ENCODE measurements at regions not wholly inside any gene's neighbourhood (a gene's known extent, or its start where the extent isn't known, plus 50 kb on each side); places are given as distances from the start of the nearest gene placed in this dataset.

DNA sequence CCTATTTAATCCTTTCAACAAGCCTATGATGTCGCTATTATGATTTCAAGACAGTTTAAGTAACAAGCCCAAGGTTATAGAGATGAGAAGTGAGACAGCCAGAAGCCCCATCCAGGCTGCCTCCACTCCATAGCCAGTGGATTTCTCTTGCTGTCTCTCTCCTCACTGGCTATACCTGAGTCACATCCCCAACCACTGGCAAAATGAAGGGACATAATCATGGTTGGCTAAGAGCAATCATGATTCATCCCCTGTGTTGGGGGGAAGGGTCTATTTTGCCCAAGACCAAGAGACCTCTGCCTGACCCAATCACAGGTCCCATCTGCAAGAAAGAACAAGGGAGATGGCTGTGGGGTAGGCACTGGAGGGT is 334.9 kb upstream of the GATB start:
- peaks cover 8% of the 10 kb centered on the region for H3K4me1 Mint-ChIP-seq
- H3K36me3 Mint-ChIP-seq, result no peaks in the 10 kb centered on the region
- Histone ChIP-seq H2AFZ (ENCODE audit: insufficient read depth, low read depth, low read length, poor library complexity, severe bottlenecking) (no peak overlapping the region), H3K4me3 (replicated peaks in 1 of 3; ENCODE audit: low read depth in 2 of 3, low read length in 3 of 3) (no peak overlapping the region), H4K20me1 (ENCODE audit: insufficient read depth, low read length) (no peaks in the 10 kb centered on the region), H3K9ac (ENCODE audit: insufficient read depth, low read length, poor library complexity, severe bottlenecking) (no peak overlapping the region), H3K4me1 (ENCODE audit: control insufficient read depth in 1 of 2, insufficient read depth in 2 of 2, low read length in 2 of 2) (peaks cover 0 to 5% of the 10 kb centered on the region in 2 donors), H3K4me2 (replicated peaks; ENCODE audit: extremely low read depth, low read length, poor library complexity, severe bottlenecking) (no peak overlapping the region), H3K27me3 (ENCODE audit: control insufficient read depth in 2 of 2, insufficient read depth in 2 of 2, low read length in 2 of 2) (no peaks in the 10 kb centered on the region), H3K79me2 (ENCODE audit: insufficient read depth, low read length) (no peaks in the 10 kb centered on the region), H3K27ac (ENCODE audit: low read depth in 1 of 2, low read length in 2 of 2) (no peak overlapping the region), H3K36me3 (replicated peaks in 1 of 2; ENCODE audit: control insufficient read depth in 1 of 2, insufficient read depth in 2 of 2, low read length in 2 of 2) (no peaks in the 10 kb centered on the region), H3K9me3 (replicated peaks in 1 of 2; ENCODE audit: control insufficient read depth in 1 of 2, insufficient read depth in 1 of 2, low read length in 2 of 2) (peaks cover 0 to 5% of the 10 kb centered on the region in 2 donors)
- peaks cover 4 to 9% (median 6%) of the 10 kb centered on the region in 7 donors for H3K9me3 Mint-ChIP-seq
- TF ChIP-seq, protein P1, sequence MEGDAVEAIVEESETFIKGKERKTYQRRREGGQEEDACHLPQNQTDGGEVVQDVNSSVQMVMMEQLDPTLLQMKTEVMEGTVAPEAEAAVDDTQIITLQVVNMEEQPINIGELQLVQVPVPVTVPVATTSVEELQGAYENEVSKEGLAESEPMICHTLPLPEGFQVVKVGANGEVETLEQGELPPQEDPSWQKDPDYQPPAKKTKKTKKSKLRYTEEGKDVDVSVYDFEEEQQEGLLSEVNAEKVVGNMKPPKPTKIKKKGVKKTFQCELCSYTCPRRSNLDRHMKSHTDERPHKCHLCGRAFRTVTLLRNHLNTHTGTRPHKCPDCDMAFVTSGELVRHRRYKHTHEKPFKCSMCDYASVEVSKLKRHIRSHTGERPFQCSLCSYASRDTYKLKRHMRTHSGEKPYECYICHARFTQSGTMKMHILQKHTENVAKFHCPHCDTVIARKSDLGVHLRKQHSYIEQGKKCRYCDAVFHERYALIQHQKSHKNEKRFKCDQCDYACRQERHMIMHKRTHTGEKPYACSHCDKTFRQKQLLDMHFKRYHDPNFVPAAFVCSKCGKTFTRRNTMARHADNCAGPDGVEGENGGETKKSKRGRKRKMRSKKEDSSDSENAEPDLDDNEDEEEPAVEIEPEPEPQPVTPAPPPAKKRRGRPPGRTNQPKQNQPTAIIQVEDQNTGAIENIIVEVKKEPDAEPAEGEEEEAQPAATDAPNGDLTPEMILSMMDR (IDR thresholded peaks at IDR 0.05), result no peak
- intact Hi-C loops (cut with micrococcal nuclease), result no loop called here
- WGBS (ENCODE audit: insufficient coverage), result no CpG with 5 or more reads among the region's 1 CpG
- peaks cover 0 to 2% (median 1%) of the 10 kb centered on the region in 3 donors for H3K27me3 Mint-ChIP-seq (ENCODE audit: low read depth in 3 of 3)
- no peak for DNase-seq
- H3K4me3 Mint-ChIP-seq, result no peak overlapping the region
- H3K27ac Mint-ChIP-seq, result no peak overlapping the region

- Histone ChIP-seq H3K27me3 (ENCODE audit: control insufficient read depth in 2 of 2, insufficient read depth in 2 of 2, low read length in 2 of 2) (no peaks in the 10 kb centered on the region), H3K36me3 (replicated peaks in 1 of 2; ENCODE audit: control insufficient read depth in 1 of 2, insufficient read depth in 2 of 2, low read length in 2 of 2) (no peaks in the 10 kb centered on the region), H4K20me1 (ENCODE audit: insufficient read depth, low read length) (no peaks in the 10 kb centered on the region), H3K4me3 (replicated peaks in 1 of 3; ENCODE audit: low read depth in 2 of 3, low read length in 3 of 3) (no peak overlapping the region), H3K79me2 (ENCODE audit: insufficient read depth, low read length) (no peaks in the 10 kb centered on the region), H3K27ac (ENCODE audit: low read depth in 1 of 2, low read length in 2 of 2) (no peak overlapping the region), H3K9me3 (replicated peaks in 1 of 2; ENCODE audit: control insufficient read depth in 1 of 2, insufficient read depth in 1 of 2, low read length in 2 of 2) (peaks cover 0 to 5% of the 10 kb centered on the region in 2 donors), H3K4me2 (replicated peaks; ENCODE audit: extremely low read depth, low read length, poor library complexity, severe bottlenecking) (no peak overlapping the region), H3K4me1 (ENCODE audit: control insufficient read depth in 1 of 2, insufficient read depth in 2 of 2, low read length in 2 of 2) (peaks cover 0 to under 1% of the 10 kb centered on the region in 2 donors), H3K9ac (ENCODE audit: insufficient read depth, low read length, poor library complexity, severe bottlenecking) (no peak overlapping the region), H2AFZ (ENCODE audit: insufficient read depth, low read depth, low read length, poor library complexity, severe bottlenecking) (no peak overlapping the region)
- no peak overlapping the region for H3K27ac Mint-ChIP-seq
- no peak for DNase-seq
- H3K27me3 Mint-ChIP-seq (ENCODE audit: low read depth in 3 of 3), result peaks cover 0 to 1% (median 0%) of the 10 kb centered on the region in 3 donors
- intact Hi-C loops (cut with micrococcal nuclease), result no loop called here
- TF ChIP-seq, protein P1 (IDR thresholded peaks at IDR 0.05), result no peak
- WGBS (ENCODE audit: insufficient coverage), result 88% methylated on average over 5 of the region's 8 CpGs
- peaks cover 2% of the 10 kb centered on the region for H3K4me1 Mint-ChIP-seq
- no peaks in the 10 kb centered on the region for H3K36me3 Mint-ChIP-seq
- no peak overlapping the region for H3K4me3 Mint-ChIP-seq
- peaks cover 4 to 12% (median 6%) of the 10 kb centered on the region in 7 donors for H3K9me3 Mint-ChIP-seq
Observed at GRCh38 chr4:152094970-152095700, 334.3 kb upstream of the GATB start.

Data from CD14-positive monocyte (primary cell).